ENCODE measurements at regions not wholly inside any gene's neighbourhood (a gene's known extent, or its start where the extent isn't known, plus 50 kb on each side); places are given as distances from the start of the nearest gene placed in this dataset.
"Not testable (repeated sequence)": the region's sequence is repeated elsewhere in the genome, so short reads cannot be mapped to it uniquely, and the experiment has no call there.

- DNase-seq, result not testable (repeated sequence)
Observed at GRCh38 chr18:6572192-6572591, 157.3 kb upstream of the ARHGAP28 start.

- no peak for DNase-seq
Observed at GRCh38 chr18:6574631-6575030, 154.9 kb upstream of the ARHGAP28 start.

GRCh38 chr18:6575908-6576307, 153.6 kb upstream of the ARHGAP28 start:
- DNase-seq, result no peak

- DNase-seq, result no peak
Observed at GRCh38 chr18:6576718-6577375, 152.7 kb upstream of the ARHGAP28 start.

GRCh38 chr18:6578686-6579085, 150.8 kb upstream of the ARHGAP28 start:
- DNase-seq, result no peak

GRCh38 chr18:6579486-6579885, 150.0 kb upstream of the ARHGAP28 start:
- no peak for DNase-seq

- DNase-seq, result no peak
Observed at GRCh38 chr18:6580401-6580800, 149.1 kb upstream of the ARHGAP28 start.

GRCh38 chr18:6589923-6590322, 139.6 kb upstream of the ARHGAP28 start:
- DNase-seq, result no peak

- no peak for DNase-seq
Observed at GRCh38 chr18:6590326-6590725, 139.2 kb upstream of the ARHGAP28 start.

- DNase-seq, result no peak
Observed at GRCh38 chr18:6591491-6591890, 138.0 kb upstream of the ARHGAP28 start.

- no peak for DNase-seq
Observed at GRCh38 chr18:6592522-6592921, 137.0 kb upstream of the ARHGAP28 start.

- DNase-seq, result no peak
Observed at GRCh38 chr18:6593142-6593885, 136.2 kb upstream of the ARHGAP28 start.

- DNase-seq, result no peak
Observed at GRCh38 chr18:6595666-6596065, 133.8 kb upstream of the ARHGAP28 start.

GRCh38 chr18:6598657-6599056, 130.9 kb upstream of the ARHGAP28 start:
- DNase-seq, result no peak

GRCh38 chr18:6600667-6601167, 128.8 kb upstream of the ARHGAP28 start:
- no peak for DNase-seq

GRCh38 chr18:6601241-6601640, 128.3 kb upstream of the ARHGAP28 start:
- DNase-seq, result no peak

GRCh38 chr18:6602365-6602764, 127.2 kb upstream of the ARHGAP28 start:
- no peak for DNase-seq

- DNase-seq, result no peak
Observed at GRCh38 chr18:6604573-6604941, 125.0 kb upstream of the ARHGAP28 start.

- no peak for DNase-seq
Observed at GRCh38 chr18:6605115-6605869, 124.2 kb upstream of the ARHGAP28 start.

GRCh38 chr18:6606411-6607085, 123.0 kb upstream of the ARHGAP28 start:
- DNase-seq, result no peak

GRCh38 chr18:6607343-6607742, 122.2 kb upstream of the ARHGAP28 start:
- no peak for DNase-seq

GRCh38 chr18:6609666-6610264, 119.8 kb upstream of the ARHGAP28 start:
- DNase-seq, result no peak

- DNase-seq, result no peak
Observed at GRCh38 chr18:6610466-6610865, 119.0 kb upstream of the ARHGAP28 start.
